Gastrocnemius medialis (tissue), 4 donors: ENCODE measurements at regions not wholly inside any gene's neighbourhood (a gene's known extent, or its start where the extent isn't known, plus 50 kb on each side); places are given as distances from the start of the nearest gene placed in this dataset.

ENCODE experiments used
- POLR2A ChIP-seq, 2 donors: fragments of 450-650 bp; IDR thresholded peaks; one replicate each; pipeline ENCODE4 v1.6.1; 2017; ENCODE audit warnings: antibody characterized with exemption in 2 of 2, mild to moderate bottlenecking in 2 of 2, moderate library complexity in 2 of 2
- TF ChIP-seq, protein P1 (sequence below), 5 experiments: fragments of 450-650 bp in 3 of 5; fragments of 200-600 bp in 2 of 5; sonication (generic) in 2 of 5; IDR thresholded peaks in 4 of 5; conservative IDR thresholded peaks in 1 of 5; 1 replicate in 4 of 5; 2 replicates in 1 of 5; pipeline ENCODE4 v1.5.1; 2016 to 2019; ENCODE audit warnings: antibody characterized with exemption in 5 of 5, mild to moderate bottlenecking in 3 of 5, moderate library complexity in 3 of 5

DNA sequence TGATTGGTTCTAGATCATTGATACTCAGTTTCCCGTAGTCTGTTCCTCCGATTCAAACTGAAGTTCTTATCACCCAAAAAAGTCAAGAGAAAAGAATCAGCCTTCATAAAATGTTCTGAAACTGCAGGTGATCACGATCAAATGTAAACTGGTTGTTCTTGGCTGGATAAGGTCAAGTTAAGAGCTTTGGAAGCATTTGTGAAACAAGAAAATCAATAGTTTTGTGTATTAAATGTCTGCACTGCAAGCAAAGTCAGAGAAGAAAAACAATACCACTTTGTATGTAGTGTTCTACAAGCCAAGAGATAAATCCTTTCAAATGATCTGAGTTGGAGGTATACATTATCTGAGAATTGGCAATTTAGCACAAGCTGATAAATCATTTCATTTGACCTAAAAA is 710.3 kb downstream of the SORCS1 start:
- TF ChIP-seq, protein P1, sequence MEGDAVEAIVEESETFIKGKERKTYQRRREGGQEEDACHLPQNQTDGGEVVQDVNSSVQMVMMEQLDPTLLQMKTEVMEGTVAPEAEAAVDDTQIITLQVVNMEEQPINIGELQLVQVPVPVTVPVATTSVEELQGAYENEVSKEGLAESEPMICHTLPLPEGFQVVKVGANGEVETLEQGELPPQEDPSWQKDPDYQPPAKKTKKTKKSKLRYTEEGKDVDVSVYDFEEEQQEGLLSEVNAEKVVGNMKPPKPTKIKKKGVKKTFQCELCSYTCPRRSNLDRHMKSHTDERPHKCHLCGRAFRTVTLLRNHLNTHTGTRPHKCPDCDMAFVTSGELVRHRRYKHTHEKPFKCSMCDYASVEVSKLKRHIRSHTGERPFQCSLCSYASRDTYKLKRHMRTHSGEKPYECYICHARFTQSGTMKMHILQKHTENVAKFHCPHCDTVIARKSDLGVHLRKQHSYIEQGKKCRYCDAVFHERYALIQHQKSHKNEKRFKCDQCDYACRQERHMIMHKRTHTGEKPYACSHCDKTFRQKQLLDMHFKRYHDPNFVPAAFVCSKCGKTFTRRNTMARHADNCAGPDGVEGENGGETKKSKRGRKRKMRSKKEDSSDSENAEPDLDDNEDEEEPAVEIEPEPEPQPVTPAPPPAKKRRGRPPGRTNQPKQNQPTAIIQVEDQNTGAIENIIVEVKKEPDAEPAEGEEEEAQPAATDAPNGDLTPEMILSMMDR (IDR thresholded peaks at IDR 0.05 in 4 of 5, conservative IDR thresholded peaks at IDR 0.05 in 1 of 5), result no peak
- no peak for TF ChIP-seq POLR2A (IDR thresholded peaks at IDR 0.05)
